BJ (cell line): ENCODE measurements at regions not wholly inside any gene's neighbourhood (a gene's known extent, or its start where the extent isn't known, plus 50 kb on each side); places are given as distances from the start of the nearest gene placed in this dataset.
A peak's percentile ranks its signal among the peaks of the same experiment; 100 is the strongest.

Experiments used
- CTCF ChIA-PET: fragments of 350-600 bp; formaldehyde crosslinking; extraction: SDS; loops from one replicate; lab custom pipeline; 2021; ENCODE audit warnings: antibody characterized with exemption, inconsistent platforms; lab: Yijun Ruan, JAX
- POLR2A ChIA-PET: fragments of 300-600 bp; sonication (Branson Sonifier 250); formaldehyde crosslinking; extraction: SDS; loops from one replicate; lab custom pipeline; 2021; ENCODE audit warnings: antibody characterized with exemption; lab: Charles Lee
- DNase-seq: peaks from one replicate; pipeline ENCODE4 v3.0.0-alpha.2; 2011; ENCODE audit warnings: low read depth
- H3K27me3 ChIP-seq: 2 replicates; pipeline ENCODE4 v1.6.0; 2011; ENCODE audit warnings: low read length; ENCODE audit not compliant: control insufficient read depth, insufficient read depth
- H3K36me3 ChIP-seq: 2 replicates; pipeline ENCODE4 v1.5.1; 2011; ENCODE audit warnings: low read length; ENCODE audit not compliant: control insufficient read depth, insufficient read depth
- H3K4me3 ChIP-seq: 2 replicates; pipeline ENCODE4 v1.5.1; 2011; ENCODE audit warnings: low read depth, mild to moderate bottlenecking, control low read depth, low read length
- TF ChIP-seq, protein P1 (sequence below): IDR thresholded peaks from 2 replicates; pipeline ENCODE4 v1.5.1; 2011; ENCODE audit warnings: low read depth, mild to moderate bottlenecking, control low read depth, inconsistent platforms, low read length, moderate library complexity; ENCODE audit not compliant: insufficient read depth

DNA sequence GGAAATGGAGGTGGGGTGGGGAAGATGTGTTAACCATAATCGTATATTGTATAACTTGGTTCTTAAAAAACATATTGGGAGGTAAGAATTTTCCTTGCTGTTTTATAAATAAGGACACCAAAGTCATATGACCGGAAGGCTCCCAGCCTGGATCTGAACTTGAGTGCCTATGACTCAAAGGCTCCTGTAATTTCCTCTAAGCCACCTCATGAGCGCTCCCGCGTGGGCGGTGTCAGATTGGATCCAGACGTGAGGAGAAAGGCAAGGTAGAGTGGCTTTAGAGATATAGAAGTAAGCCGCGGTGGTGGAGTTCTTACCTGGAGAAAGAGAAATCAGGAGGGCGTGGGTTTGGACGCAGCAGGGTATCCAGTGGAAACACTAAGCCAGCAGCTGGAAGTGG, 196.2 kb upstream of the NLRP1 start:
- ChIA-PET CTCF (interaction anchor here (1.8 to 2.0 kb wide), 2 partner anchors 15 to 74 kb away, joined by 6 read pairs; no protein-coding TSS in a partner anchor), POLR2A (no interaction called here)
- Histone ChIP-seq H3K36me3 (no peaks in the 10 kb centered on the region), H3K4me3 (no peak overlapping the region), H3K27me3 (no peaks in the 10 kb centered on the region)
- TF ChIP-seq, protein P1, sequence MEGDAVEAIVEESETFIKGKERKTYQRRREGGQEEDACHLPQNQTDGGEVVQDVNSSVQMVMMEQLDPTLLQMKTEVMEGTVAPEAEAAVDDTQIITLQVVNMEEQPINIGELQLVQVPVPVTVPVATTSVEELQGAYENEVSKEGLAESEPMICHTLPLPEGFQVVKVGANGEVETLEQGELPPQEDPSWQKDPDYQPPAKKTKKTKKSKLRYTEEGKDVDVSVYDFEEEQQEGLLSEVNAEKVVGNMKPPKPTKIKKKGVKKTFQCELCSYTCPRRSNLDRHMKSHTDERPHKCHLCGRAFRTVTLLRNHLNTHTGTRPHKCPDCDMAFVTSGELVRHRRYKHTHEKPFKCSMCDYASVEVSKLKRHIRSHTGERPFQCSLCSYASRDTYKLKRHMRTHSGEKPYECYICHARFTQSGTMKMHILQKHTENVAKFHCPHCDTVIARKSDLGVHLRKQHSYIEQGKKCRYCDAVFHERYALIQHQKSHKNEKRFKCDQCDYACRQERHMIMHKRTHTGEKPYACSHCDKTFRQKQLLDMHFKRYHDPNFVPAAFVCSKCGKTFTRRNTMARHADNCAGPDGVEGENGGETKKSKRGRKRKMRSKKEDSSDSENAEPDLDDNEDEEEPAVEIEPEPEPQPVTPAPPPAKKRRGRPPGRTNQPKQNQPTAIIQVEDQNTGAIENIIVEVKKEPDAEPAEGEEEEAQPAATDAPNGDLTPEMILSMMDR, result 0 out of 2 replicates have a peak, but pooled peaks have one; percentile 20
- DNase-seq, result no peak

DNA sequence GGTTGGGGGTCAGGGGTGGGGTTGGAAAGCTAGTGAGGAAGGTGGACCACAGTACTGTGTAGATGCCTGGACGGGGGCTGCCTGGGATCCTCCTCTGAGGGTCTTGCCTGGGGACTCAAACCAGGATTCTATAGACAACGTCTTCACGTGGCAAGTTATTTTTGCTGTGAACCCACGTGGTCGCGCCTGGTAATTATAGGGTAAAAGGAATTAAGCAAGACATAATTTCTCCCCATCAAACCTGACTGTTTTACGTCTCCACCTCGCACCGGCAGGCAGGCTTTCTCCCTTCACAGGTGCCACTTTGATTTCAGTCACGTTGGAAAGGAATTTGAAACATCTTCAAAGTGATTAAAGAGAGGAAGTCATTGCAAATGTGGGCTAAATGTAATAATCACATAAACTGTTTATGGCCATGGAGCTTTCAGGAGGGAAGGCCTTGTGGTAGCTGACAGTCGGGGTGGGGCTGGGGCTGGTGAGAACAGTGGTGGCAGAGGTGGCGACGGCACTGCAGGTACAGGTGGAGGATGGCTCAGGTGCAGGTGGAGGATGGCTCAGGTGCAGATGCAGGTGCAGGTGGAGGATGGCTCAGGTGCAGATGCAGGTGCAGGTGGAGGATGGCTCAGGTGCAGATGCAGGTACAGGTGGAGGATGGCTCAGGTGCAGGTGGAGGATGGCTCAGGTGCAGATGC, 197.1 kb upstream of the NLRP1 start:
- DNase-seq, result no peak
- ChIA-PET CTCF (interaction anchor here (1.8 to 2.0 kb wide), 2 partner anchors 14 to 75 kb away, joined by 6 read pairs; no protein-coding TSS in a partner anchor), POLR2A (interaction anchor here (0.5 kb wide), 1 partner anchor 1115 kb away, joined by 3 read pairs; no protein-coding TSS in a partner anchor)
- TF ChIP-seq, protein P1, result no peak
- Histone ChIP-seq H3K4me3 (no peak overlapping the region), H3K36me3 (no peaks in the 10 kb centered on the region), H3K27me3 (no peaks in the 10 kb centered on the region)

DNA sequence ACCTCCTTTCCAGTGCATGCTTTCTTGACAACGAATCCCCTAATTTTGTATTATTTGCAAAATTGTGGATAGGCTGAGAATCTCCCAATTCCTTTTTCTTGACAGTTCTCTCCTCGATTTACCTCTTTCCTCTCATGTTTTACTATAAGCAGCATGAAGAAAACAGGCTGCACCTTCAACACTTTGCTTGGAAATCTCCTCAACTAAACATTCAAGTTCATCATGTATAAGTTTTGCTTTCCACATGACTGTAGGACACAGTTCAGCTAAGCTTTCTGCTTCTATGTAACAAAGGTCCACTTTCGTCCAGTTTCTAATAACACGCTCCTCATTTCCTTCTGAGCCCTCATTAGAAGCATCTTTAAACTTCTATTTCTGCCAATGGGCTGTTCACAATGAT, 199.0 kb upstream of the NLRP1 start:
- CTCF ChIA-PET, result interaction anchor here (1.7 kb wide), 1 partner anchor 15 kb away, joined by 3 read pairs; no protein-coding TSS in a partner anchor
- TF ChIP-seq, protein P1, result no peak
- DNase-seq, result no peak
- no peaks in the 10 kb centered on the region for H3K36me3 ChIP-seq
- no peak overlapping the region for H3K4me3 ChIP-seq
- H3K27me3 ChIP-seq, result no peaks in the 10 kb centered on the region
- POLR2A ChIA-PET, result no interaction called here

DNA sequence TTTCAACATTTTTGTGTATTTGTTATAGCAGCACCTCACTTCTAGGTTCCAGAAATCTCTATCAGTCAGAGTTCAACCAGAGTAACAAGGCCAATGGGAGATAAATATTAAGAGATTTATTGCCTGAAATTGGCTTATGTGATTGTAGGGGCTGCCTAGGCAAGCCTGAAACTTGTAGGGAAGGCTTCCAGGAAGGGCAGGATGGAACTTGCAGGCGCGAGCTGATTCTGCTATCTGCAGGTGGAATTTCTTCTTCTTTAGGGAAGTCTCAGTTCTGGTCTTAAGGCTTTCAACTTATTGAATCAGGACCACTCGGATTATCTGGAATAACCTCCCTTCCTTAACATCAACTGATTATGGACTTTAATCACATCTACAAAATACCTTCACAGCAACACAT, 199.5 kb upstream of the NLRP1 start:
- TF ChIP-seq, protein P1, result no peak
- POLR2A ChIA-PET, result no interaction called here
- CTCF ChIA-PET, result no interaction called here
- no peak overlapping the region for H3K4me3 ChIP-seq
- H3K36me3 ChIP-seq, result no peaks in the 10 kb centered on the region
- DNase-seq, result no peak
- H3K27me3 ChIP-seq, result no peaks in the 10 kb centered on the region

DNA sequence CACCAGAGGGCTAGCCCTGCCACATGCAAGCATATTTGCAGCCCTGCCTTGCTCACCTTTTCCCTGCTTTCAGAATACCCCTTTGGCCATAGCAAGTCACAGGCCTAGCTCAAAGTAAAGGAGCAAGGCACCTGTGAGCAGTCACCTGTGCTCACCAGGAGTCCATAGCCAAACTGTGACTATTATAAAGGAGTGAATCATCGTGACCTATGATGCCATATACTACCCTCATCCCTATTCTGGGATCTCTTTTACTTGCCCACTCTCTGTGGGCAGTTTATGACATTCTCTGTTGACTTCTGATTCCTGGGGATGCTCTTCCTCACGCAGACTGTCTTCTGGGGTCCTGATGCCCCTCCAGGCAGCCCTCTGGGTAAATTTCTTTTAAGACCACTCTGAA, 200.5 kb upstream of the NLRP1 start:
- CTCF ChIA-PET, result interaction anchor here (0.8 to 1.1 kb wide), 2 partner anchors 9 to 11 kb away, joined by 3 read pairs; no protein-coding TSS in a partner anchor
- Histone ChIP-seq H3K36me3 (no peaks in the 10 kb centered on the region), H3K4me3 (no peak overlapping the region), H3K27me3 (no peaks in the 10 kb centered on the region)
- no peak for DNase-seq
- POLR2A ChIA-PET, result no interaction called here
- TF ChIP-seq, protein P1, result no peak
